Aorta (tissue), 5 donors: ENCODE measurements at regions not wholly inside any gene's neighbourhood (a gene's known extent, or its start where the extent isn't known, plus 50 kb on each side); places are given as distances from the start of the nearest gene placed in this dataset.

Experiments used
- ATAC-seq: fragments of 200-7000 bp; cut with Tn5 transposase; one replicate; pipeline ENCODE4 v1.9.1; 2022; ENCODE audit warnings: moderate library complexity; ENCODE audit not compliant: low FRiP score
- DNase-seq, 2 donors: peaks; one replicate each; pipeline ENCODE4 v3.0.0-alpha.2; 2020
- H3K27ac ChIP-seq, 2 donors: one replicate each; pipeline ENCODE4 v1.5.1; 2013; ENCODE audit warnings: low read length in 2 of 2, mild to moderate bottlenecking in 2 of 2, moderate library complexity in 2 of 2, control low read depth in 1 of 2, inconsistent platforms in 1 of 2, low read depth in 1 of 2
- H3K27me3 ChIP-seq, 2 donors: one replicate each; pipeline ENCODE4 v1.6.1; 2013; ENCODE audit warnings: control low read depth in 1 of 2, low read length in 1 of 2, mild to moderate bottlenecking in 1 of 2, moderate library complexity in 1 of 2; ENCODE audit not compliant: insufficient read depth in 2 of 2, control insufficient read depth in 1 of 2
- H3K36me3 ChIP-seq, 2 donors: one replicate each; pipeline ENCODE4 v1.6.1; 2013; ENCODE audit warnings: control low read depth in 1 of 2, low read length in 1 of 2, mild to moderate bottlenecking in 1 of 2; ENCODE audit not compliant: insufficient read depth in 2 of 2, control insufficient read depth in 1 of 2
- H3K4me1 ChIP-seq, 2 donors: one replicate each; pipeline ENCODE4 v1.6.1; 2013; ENCODE audit warnings: low read length in 2 of 2, control low read depth in 1 of 2, mild to moderate bottlenecking in 1 of 2, moderate library complexity in 1 of 2; ENCODE audit not compliant: insufficient read depth in 2 of 2, control insufficient read depth in 1 of 2
- H3K4me3 ChIP-seq, 2 donors: one replicate each; pipeline ENCODE4 v1.5.1; 2013; ENCODE audit warnings: low read length in 2 of 2, control low read depth in 1 of 2, mild to moderate bottlenecking in 1 of 2
- H3K9me3 ChIP-seq: one replicate; pipeline ENCODE4 v1.6.1; 2013; ENCODE audit warnings: mild to moderate bottlenecking, low read length; ENCODE audit not compliant: control insufficient read depth
- WGBS, 2 donors: extraction: QIAGEN DNeasy Blood & Tissue Kit; methylation state at CpG; one replicate each; pipeline ENCODE4 v1.1.7; 2013; 5-methylcytosine and 5-hydroxymethylcytosine counted together
- intact Hi-C, 2 donors: fragments of 100-400 bp; cut with DNase I; formaldehyde crosslinking; loops; one replicate each; pipeline versions ENCODE4 v1.14.2 to v1.15.0; 2022
- donor health status: healthy with polysubstance abuse.
- donor health status: Bipolar disorder and iron deficiency.
- donor health status: DM: no; HTN: no; CAD: no.
- donor health status: DM: no; HTN: no; CAD: no.
- donor health status: DM: yes; HTN: yes; CAD: no.

DNA sequence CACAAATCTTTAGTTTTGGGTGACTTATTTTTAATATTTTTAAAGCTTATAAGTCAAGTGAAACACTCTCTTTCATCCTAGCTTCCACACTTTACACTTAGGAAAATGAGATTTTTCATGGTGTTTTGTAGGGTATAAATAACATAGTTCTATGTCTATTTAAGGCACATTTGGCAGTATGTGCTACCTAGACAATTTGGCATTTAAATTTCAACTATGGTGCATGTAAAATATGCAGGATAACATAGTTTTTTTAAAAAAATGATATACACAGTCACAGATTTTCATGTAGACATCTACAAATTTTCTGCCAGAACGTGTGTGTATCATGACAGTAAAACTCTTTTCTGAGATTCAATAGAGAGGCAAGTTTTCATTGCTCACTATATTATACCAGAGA is 115.1 kb upstream of the MAP3K7 start:
- no peak overlapping the region for H3K4me3 ChIP-seq
- intact Hi-C loops, result no loop called here
- no peaks in the 10 kb centered on the region for H3K9me3 ChIP-seq
- DNase-seq (no peak), ATAC-seq (no peak)
- 69 to 75% methylated on average over 1 of the region's 1 CpG for WGBS, 2 donors
- H3K36me3 ChIP-seq, result no peaks in the 10 kb centered on the region
- no peaks in the 10 kb centered on the region for H3K4me1 ChIP-seq
- H3K27me3 ChIP-seq, result no peaks in the 10 kb centered on the region
- no peak overlapping the region for H3K27ac ChIP-seq

DNA sequence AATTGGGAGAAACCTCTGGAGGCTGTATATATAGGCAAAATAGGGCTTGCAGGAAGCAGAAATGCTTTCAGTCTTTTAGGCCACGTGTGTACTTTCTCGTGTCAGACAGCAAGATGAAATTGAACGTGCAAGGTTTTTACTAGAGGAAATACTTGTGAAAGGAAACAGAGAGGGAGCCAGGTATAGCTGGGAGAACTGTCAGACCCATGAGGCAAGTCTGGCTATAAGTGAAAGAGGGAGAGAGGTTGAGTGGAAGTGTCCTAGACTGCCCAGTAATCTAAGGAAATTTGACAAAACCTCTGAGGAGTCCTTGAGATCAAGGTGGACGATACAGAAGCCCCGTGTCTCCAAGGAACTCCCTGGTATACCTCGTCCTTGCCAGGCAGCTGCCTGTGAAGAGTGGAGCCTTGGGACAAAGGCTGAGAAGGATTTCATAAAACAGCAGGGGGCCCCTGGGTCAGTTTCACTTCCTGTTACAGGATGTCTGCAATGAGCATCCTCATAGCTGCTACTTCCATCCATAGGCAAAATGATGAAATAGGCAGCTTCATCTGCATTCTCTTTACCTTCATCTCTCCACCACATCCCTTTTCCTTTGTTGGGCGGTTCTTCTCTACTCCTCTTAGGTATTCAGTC is 114.4 kb upstream of the MAP3K7 start:
- Histone ChIP-seq H3K4me3 (no peak overlapping the region), H3K36me3 (no peaks in the 10 kb centered on the region), H3K27me3 (no peaks in the 10 kb centered on the region), H3K27ac (no peak overlapping the region), H3K4me1 (no peaks in the 10 kb centered on the region), H3K9me3 (no peaks in the 10 kb centered on the region)
- intact Hi-C loops, result no loop called here
- ATAC-seq, result no peak
- 59% methylated on average over 7 of the region's 7 CpGs for WGBS, 2 donors
- DNase-seq, result no peak

DNA sequence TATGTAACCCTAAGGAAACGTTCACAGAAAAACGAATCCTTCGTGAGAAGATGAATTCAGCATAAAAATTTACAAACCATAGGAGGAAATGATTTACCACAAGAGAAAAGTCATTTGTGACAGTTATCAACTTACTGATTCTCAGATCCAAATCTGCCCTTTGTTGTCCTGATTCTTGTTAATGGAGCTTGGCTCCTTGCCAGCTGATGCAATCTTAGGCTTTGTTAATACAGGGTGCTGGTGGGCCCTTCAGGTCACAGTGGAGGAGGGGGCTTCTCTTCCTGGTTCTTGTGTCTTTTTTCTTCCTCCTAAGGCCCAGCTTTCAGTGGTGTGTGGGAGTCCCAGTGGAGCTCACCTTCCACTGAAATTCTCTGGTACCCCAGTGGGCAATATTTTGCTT is 108.4 kb upstream of the MAP3K7 start:
- Histone ChIP-seq H3K36me3 (no peaks in the 10 kb centered on the region), H3K27me3 (no peaks in the 10 kb centered on the region), H3K27ac (no peak overlapping the region), H3K4me3 (no peak overlapping the region), H3K9me3 (peaks cover 5% of the 10 kb centered on the region), H3K4me1 (no peaks in the 10 kb centered on the region)
- intact Hi-C loops, result no loop called here
- WGBS, 2 donors, result 65 to 81% methylated on average over 3 of the region's 3 CpGs
- DNase-seq, result no peak
- ATAC-seq, result no peak

DNA sequence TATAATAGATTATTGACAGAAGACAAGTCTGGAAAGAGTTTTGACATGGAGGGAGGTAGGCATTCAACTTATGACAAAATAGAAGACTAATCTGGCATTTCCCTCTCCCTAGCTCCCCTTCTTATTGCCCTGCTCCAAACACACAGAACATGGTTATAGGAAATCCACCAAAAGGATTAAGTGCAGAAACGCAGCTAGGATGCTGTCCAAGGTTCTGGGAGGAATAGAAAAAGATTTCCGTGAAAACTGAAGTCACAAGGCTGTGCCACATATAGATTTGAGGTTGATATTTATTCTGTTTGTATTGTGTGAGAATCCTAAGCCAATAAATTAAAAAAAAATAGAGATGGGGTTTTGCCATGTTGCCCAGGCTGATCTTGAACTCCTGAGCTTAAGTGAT is 107.9 kb upstream of the MAP3K7 start:
- intact Hi-C loops, result no loop called here
- Histone ChIP-seq H3K9me3 (peaks cover 5% of the 10 kb centered on the region), H3K27ac (no peak overlapping the region), H3K27me3 (no peaks in the 10 kb centered on the region), H3K36me3 (no peaks in the 10 kb centered on the region), H3K4me3 (no peak overlapping the region), H3K4me1 (no peaks in the 10 kb centered on the region)
- DNase-seq (no peak), ATAC-seq (no peak)
- 14 to 17% methylated on average over 2 of the region's 2 CpGs for WGBS, 2 donors

DNA sequence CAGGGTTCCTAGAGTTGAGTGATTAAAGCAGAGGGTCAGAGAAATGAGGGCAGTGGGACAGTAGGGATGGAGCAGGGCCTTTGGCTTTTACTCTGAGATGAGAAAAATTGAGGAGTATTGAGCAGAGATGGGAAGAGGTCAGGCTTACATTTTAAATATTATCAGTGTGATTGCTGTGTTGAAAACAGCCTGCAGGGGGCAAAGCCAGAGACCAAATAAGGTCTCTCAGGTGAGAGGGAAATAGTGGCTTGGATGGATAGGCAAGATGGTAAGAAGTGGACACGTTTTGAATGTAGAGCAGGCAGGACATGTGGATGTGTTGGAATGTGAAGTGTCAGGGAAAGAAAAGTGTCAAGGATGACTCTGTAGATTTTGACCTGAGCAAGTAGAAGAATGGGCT is 105.0 kb upstream of the MAP3K7 start:
- Histone ChIP-seq H3K4me1 (no peaks in the 10 kb centered on the region), H3K36me3 (no peaks in the 10 kb centered on the region), H3K4me3 (no peak overlapping the region), H3K9me3 (peaks cover 5% of the 10 kb centered on the region), H3K27me3 (no peaks in the 10 kb centered on the region), H3K27ac (no peak overlapping the region)
- ATAC-seq (no peak), DNase-seq (no peak)
- intact Hi-C loops, result no loop called here
- WGBS, 2 donors, result 24 to 39% methylated on average over 1 of the region's 1 CpG

DNA sequence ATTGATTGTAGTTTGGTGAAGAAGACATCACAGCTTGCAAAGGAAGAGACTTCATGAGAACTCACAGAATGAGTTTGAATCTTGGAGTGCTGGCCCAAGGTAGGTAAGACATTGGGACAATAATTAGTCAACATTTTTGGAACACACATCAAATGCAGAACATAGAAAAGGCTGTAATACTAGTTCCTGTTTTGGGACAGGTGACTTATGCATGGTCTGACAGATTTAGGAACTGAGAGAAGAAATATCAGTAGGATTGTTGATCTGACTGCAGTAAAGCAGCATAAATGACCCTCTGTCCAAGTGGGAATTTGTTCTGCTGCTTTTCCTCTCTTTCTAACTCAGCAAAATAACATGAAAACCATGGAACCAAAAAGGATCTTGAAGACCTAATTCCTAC is 102.3 kb upstream of the MAP3K7 start:
- ATAC-seq, result no peak
- no peaks in the 10 kb centered on the region for H3K36me3 ChIP-seq
- H3K4me3 ChIP-seq, result no peak overlapping the region
- no peak for DNase-seq
- intact Hi-C loops, result no loop called here
- no peaks in the 10 kb centered on the region for H3K4me1 ChIP-seq
- H3K27ac ChIP-seq, result no peak overlapping the region
- no peaks in the 10 kb centered on the region for H3K27me3 ChIP-seq
- H3K9me3 ChIP-seq, result no peaks in the 10 kb centered on the region

DNA sequence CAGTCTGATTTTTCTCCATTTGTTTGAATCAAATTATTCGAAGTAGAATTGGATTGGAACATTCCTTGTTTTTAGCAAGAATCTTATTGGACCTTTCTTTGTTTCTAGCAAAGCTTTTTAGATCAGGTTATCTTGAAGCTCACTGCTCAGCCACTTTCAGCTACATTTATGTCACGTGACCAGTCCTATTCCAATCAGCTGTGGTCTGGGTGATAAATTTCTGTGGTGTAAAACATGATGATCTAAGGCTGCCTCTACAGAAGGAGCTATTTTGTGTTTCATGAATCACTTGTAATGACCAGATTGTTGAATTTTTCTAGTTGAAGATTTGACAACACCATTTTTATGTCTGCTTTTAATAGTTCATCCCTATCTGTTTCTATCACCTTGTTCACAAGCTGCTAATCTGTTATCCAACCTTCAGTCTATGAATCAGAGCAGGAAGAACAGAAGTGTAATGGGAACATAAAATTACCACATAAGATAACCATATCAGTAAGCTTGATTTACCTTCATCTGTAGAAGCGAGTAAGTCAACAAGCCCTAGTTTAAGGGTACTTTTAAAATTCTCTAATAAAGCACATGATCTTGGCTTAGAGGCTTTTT is 101.0 kb upstream of the MAP3K7 start:
- intact Hi-C loops, result no loop called here
- Histone ChIP-seq H3K4me1 (no peaks in the 10 kb centered on the region), H3K9me3 (no peaks in the 10 kb centered on the region), H3K27me3 (no peaks in the 10 kb centered on the region), H3K27ac (no peak overlapping the region), H3K36me3 (no peaks in the 10 kb centered on the region), H3K4me3 (no peak overlapping the region)
- ATAC-seq (no peak), DNase-seq (no peak)
- WGBS, 2 donors, result 73 to 78% methylated on average over 3 of the region's 3 CpGs

DNA sequence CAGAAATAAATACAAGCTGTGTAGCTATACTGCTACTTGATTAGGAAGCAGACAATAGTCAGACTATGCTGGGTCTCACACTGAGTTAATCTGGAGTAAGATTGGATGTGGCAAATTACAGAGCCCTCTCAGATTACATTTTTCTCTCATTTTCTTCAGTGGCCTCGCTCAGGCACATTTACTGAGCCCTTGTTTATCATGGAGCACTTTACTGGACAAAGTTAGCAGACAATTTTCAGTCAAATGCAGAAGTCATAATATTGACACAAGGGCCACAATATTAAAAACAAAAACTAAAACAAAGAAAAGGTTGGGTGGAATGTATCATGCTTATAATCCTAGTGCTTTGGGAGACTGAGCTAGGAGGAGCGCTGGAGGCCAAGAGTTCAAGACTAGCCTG is 95.0 kb upstream of the MAP3K7 start:
- H3K36me3 ChIP-seq, result no peaks in the 10 kb centered on the region
- 64 to 88% methylated on average over 2 of the region's 2 CpGs for WGBS, 2 donors
- no peaks in the 10 kb centered on the region for H3K9me3 ChIP-seq
- H3K4me1 ChIP-seq, result no peaks in the 10 kb centered on the region
- H3K4me3 ChIP-seq, result no peak overlapping the region
- intact Hi-C loops, result no loop called here
- H3K27me3 ChIP-seq, result no peaks in the 10 kb centered on the region
- no peak overlapping the region for H3K27ac ChIP-seq
- DNase-seq (no peak), ATAC-seq (no peak)

DNA sequence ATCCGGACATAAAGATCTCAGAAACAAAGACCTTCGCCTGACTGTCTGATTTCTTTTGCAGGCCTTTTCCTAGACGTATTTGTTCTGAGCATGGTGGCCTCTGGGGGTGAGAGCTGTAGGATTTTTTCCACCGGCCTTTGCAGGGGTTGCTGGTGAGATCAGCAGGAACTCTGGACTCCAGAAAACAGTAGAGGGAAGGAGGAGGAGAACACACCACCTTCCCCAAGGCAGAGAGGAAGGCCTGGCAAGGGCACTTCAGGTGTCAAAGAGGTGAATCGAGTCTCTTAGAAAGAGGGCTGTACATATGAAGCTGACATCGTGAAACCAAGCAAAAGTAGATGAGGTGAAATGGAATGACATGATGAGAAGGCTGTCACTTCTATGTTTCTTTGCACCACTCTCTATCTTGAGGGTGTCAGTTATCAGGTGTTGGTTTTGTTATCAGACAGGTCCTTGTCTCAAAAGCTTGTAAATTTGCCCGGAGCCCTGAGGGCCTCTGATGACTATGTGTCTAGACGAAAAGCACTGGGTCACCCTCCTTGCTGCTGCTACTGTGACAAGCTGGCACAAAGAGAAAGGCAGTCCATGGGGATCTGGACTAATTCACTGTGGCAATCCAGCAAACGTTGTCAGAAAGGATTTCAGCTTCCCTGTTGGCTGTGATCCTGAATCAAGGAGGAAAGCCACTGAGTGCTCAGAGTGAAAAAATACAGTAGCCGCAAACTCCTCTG is 91.3 kb upstream of the MAP3K7 start:
- 49 to 53% methylated on average over 10 of the region's 10 CpGs for WGBS, 2 donors
- ATAC-seq, result no peak

More for the DNA sequence above, 91.3 kb upstream of the MAP3K7 start:
- Histone ChIP-seq H3K9me3 (no peaks in the 10 kb centered on the region), H3K4me1 (no peaks in the 10 kb centered on the region), H3K27me3 (no peaks in the 10 kb centered on the region), H3K4me3 (no peak overlapping the region), H3K36me3 (no peaks in the 10 kb centered on the region), H3K27ac (no peak overlapping the region)
- intact Hi-C loops, result no loop called here
- DNase-seq, result no peak
